Keratinocyte (primary cell): ENCODE measurements at regions not wholly inside any gene's neighbourhood (a gene's known extent, or its start where the extent isn't known, plus 50 kb on each side); places are given as distances from the start of the nearest gene placed in this dataset.

Experiments
- DNase-seq: peaks from one replicate; pipeline ENCODE4 v3.0.0-alpha.2; 2011; ENCODE audit warnings: low read depth, missing footprints, low spot score
- FAIRE-seq: peaks from 2 replicates; lab custom pipeline; 2011; peaks lifted over from hg19 to GRCh38; lab: Jason Lieb, UNC
- H2AFZ ChIP-seq: 2 replicates; pipeline ENCODE4 v1.6.0; 2012; ENCODE audit warnings: low read length, control low read depth, inconsistent platforms; ENCODE audit not compliant: control insufficient read depth
- H3K27ac ChIP-seq: 2 replicates; pipeline ENCODE4 v1.5.1; 2011; ENCODE audit warnings: low read length; ENCODE audit not compliant: control insufficient read depth, insufficient read depth
- H3K27me3 ChIP-seq: 3 replicates; pipeline ENCODE4 v1.6.0; 2011; ENCODE audit warnings: low read length; ENCODE audit not compliant: control insufficient read depth, insufficient read depth; ENCODE audit errors: extremely low read depth
- H3K36me3 ChIP-seq, 2 experiments: 2 replicates in 1 of 2; 3 replicates in 1 of 2; pipeline ENCODE4 v1.5.1; 2011; ENCODE audit warnings: low read length in 2 of 2, mild to moderate bottlenecking in 1 of 2; ENCODE audit not compliant: control insufficient read depth in 2 of 2, insufficient read depth in 2 of 2; ENCODE audit errors: extremely low read depth in 1 of 2
- H3K4me1 ChIP-seq: 3 replicates; pipeline ENCODE4 v1.5.1; 2011; ENCODE audit warnings: low read length; ENCODE audit not compliant: control insufficient read depth, insufficient read depth; ENCODE audit errors: extremely low read depth
- H3K4me2 ChIP-seq: 3 replicates; pipeline ENCODE4 v1.6.0; 2011; ENCODE audit warnings: low read depth, low read length; ENCODE audit not compliant: control insufficient read depth, insufficient read depth; ENCODE audit errors: extremely low read depth
- H3K4me3 ChIP-seq, 3 experiments: fragments of 200-600 bp in 1 of 3; sonication (generic) in 1 of 3; 2 replicates in 2 of 3; 3 replicates in 1 of 3; pipeline ENCODE4 v1.5.1; 2011 to 2016; ENCODE audit warnings: low read length in 3 of 3, mild to moderate bottlenecking in 3 of 3, control low read depth in 2 of 3, inconsistent platforms in 1 of 3, low read depth in 1 of 3, mixed read lengths in 1 of 3, mixed run types in 1 of 3, moderate library complexity in 1 of 3; ENCODE audit not compliant: control insufficient read depth in 2 of 3, insufficient read depth in 2 of 3; ENCODE audit errors: extremely low read depth in 1 of 3
- H3K79me2 ChIP-seq: 2 replicates; pipeline ENCODE4 v1.6.0; 2012; ENCODE audit warnings: low read length; ENCODE audit not compliant: control insufficient read depth, insufficient read depth
- H3K9ac ChIP-seq: 3 replicates; pipeline ENCODE4 v1.6.0; 2011; ENCODE audit warnings: low read length; ENCODE audit not compliant: control insufficient read depth, insufficient read depth; ENCODE audit errors: extremely low read depth
- H3K9me1 ChIP-seq: 3 replicates; pipeline ENCODE4 v1.6.0; 2011; ENCODE audit warnings: low read length; ENCODE audit not compliant: control insufficient read depth, insufficient read depth; ENCODE audit errors: extremely low read depth
- H3K9me3 ChIP-seq: 2 replicates; pipeline ENCODE4 v1.5.1; 2012; ENCODE audit warnings: low read depth, low read length; ENCODE audit not compliant: control insufficient read depth
- H4K20me1 ChIP-seq: 3 replicates; pipeline ENCODE4 v1.6.0; 2011; ENCODE audit warnings: low read length; ENCODE audit not compliant: control insufficient read depth, insufficient read depth; ENCODE audit errors: extremely low read depth
- EZH2 ChIP-seq: IDR thresholded peaks from one replicate; pipeline ENCODE4 v1.6.1; 2012; ENCODE audit warnings: inconsistent platforms, mild to moderate bottlenecking, low read length, moderate library complexity
- dilution Hi-C: fragments of 300-500 bp; cut with MboI; formaldehyde crosslinking; loops from one replicate; pipeline ENCODE4 v1.7.0; 2020; ENCODE audit warnings: low sequenced_read_pairs; ENCODE audit not compliant: extremely low pct_ligation_motif_present
- TF ChIP-seq, protein P1 (sequence below), 3 experiments: IDR thresholded peaks in 1 of 3; conservative IDR thresholded peaks in 1 of 3; optimal IDR thresholded peaks in 1 of 3; 2 replicates in 2 of 3; 3 replicates in 1 of 3; pipeline versions ENCODE3 to v1.5.1; 2011; ENCODE audit warnings: low read length in 3 of 3, mild to moderate bottlenecking in 3 of 3, moderate library complexity in 2 of 3, control low read depth in 1 of 3, inconsistent platforms in 1 of 3; ENCODE audit not compliant: insufficient read depth in 2 of 3; ENCODE audit errors: extremely low read depth in 1 of 3

DNA sequence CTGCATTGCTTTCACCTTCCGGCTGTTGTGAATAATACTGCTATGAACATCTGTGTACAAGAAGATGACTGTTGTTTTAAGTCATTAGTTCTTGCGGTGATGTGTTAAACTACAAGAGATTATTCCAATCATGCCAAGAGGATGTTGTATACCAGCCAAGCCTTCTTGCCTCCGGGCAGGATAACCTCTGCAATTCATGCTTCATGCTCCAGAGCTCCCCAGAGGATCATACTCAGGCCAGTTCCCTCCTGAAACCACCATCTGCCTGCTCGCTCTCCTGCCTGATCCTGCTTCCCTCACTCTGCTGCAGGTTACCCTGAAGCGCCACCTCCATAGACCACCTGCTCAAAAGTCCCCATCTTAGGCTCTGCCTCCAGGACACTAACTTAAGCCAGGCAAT, 187.1 kb upstream of the PROK2 start:
- FAIRE-seq (peak; percentile 86), DNase-seq (peak; percentile 89)
- Histone ChIP-seq H3K4me3 (no peak overlapping the region), H3K27ac (no peak overlapping the region), H3K9me3 (no peaks in the 10 kb centered on the region), H3K27me3 (peaks cover 11% of the 10 kb centered on the region), H2AFZ (no peak overlapping the region), H3K9ac (no peak overlapping the region), H3K36me3 (no peaks in the 10 kb centered on the region), H4K20me1 (no peaks in the 10 kb centered on the region), H3K4me1 (peaks cover 15% of the 10 kb centered on the region), H3K79me2 (no peaks in the 10 kb centered on the region), H3K4me2 (no peak overlapping the region), H3K9me1 (no peaks in the 10 kb centered on the region)
- TF ChIP-seq, protein P1, sequence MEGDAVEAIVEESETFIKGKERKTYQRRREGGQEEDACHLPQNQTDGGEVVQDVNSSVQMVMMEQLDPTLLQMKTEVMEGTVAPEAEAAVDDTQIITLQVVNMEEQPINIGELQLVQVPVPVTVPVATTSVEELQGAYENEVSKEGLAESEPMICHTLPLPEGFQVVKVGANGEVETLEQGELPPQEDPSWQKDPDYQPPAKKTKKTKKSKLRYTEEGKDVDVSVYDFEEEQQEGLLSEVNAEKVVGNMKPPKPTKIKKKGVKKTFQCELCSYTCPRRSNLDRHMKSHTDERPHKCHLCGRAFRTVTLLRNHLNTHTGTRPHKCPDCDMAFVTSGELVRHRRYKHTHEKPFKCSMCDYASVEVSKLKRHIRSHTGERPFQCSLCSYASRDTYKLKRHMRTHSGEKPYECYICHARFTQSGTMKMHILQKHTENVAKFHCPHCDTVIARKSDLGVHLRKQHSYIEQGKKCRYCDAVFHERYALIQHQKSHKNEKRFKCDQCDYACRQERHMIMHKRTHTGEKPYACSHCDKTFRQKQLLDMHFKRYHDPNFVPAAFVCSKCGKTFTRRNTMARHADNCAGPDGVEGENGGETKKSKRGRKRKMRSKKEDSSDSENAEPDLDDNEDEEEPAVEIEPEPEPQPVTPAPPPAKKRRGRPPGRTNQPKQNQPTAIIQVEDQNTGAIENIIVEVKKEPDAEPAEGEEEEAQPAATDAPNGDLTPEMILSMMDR (optimal IDR thresholded peaks at IDR 0.05 in 1 of 3, IDR thresholded peaks at IDR 0.05 in 1 of 3, conservative IDR thresholded peaks at IDR 0.05 in 1 of 3; ENCODE audit: extremely low read depth in 1 of 3, insufficient read depth in 2 of 3, low read length in 3 of 3): peak; percentile 39 to 60 (median 45)
- TF ChIP-seq EZH2: no peak
- dilution Hi-C loops: no loop called here

GRCh38 chr3:71968544-71968943, 183.6 kb upstream of the PROK2 start:
- Histone ChIP-seq H3K4me3 (no peak overlapping the region), H3K9me1 (no peaks in the 10 kb centered on the region), H3K79me2 (no peaks in the 10 kb centered on the region), H2AFZ (no peak overlapping the region), H3K9ac (no peak overlapping the region), H3K27me3 (peaks cover 22% of the 10 kb centered on the region), H4K20me1 (no peaks in the 10 kb centered on the region), H3K27ac (no peak overlapping the region), H3K4me1 (peaks cover 8% of the 10 kb centered on the region), H3K4me2 (no peak overlapping the region), H3K36me3 (no peaks in the 10 kb centered on the region), H3K9me3 (no peaks in the 10 kb centered on the region)
- FAIRE-seq (no peak), DNase-seq (no peak)
- TF ChIP-seq EZH2: no peak
- TF ChIP-seq, protein P1 (optimal IDR thresholded peaks at IDR 0.05 in 1 of 3, IDR thresholded peaks at IDR 0.05 in 1 of 3, conservative IDR thresholded peaks at IDR 0.05 in 1 of 3; ENCODE audit: extremely low read depth in 1 of 3, insufficient read depth in 2 of 3, low read length in 3 of 3): no peak
- dilution Hi-C loops: no loop called here
